Stimulated activated CD8-positive, alpha-beta memory T cell treated with anti-CD3 and anti-CD28 coated beads, Interleukin-4, amount 100 ng/mL, for 24 hours (primary cell): ENCODE measurements at regions not wholly inside any gene's neighbourhood (a gene's known extent, or its start where the extent isn't known, plus 50 kb on each side); places are given as distances from the start of the nearest gene placed in this dataset.

Source experiments
- DNase-seq: peaks from one replicate; pipeline ENCODE4 v3.0.0-alpha.2; 2020; ENCODE audit warnings: low read depth

DNA sequence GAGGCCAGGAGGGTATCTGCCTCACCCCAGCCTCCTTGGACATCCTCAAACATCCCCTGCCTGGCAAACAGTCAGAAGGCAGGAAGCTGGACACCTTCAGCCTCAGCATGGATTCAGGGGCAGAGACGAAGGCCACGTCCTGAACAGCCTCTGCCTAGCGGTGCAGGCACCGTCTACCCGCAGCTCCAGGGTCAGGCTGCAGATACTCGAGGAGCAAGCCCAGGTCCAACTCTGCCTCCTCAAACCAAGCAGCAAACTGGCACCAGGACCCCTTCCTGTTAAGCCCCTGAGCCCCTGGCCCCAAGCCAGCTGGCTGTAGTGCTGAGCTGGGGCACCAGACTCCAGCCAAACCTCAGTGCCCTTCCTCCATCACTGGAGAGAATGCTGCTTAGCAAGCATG, 494.7 kb downstream of the NPHP4 start:
- DNase-seq, result no peak

GRCh38 chr1:5495596-5496410, 496.4 kb downstream of the NPHP4 start:
- no peak for DNase-seq

GRCh38 chr1:5494518-5494917, 497.7 kb downstream of the NPHP4 start:
- no peak for DNase-seq

- DNase-seq, result no peak
Measured at GRCh38 chr1:5493851-5494311, 498.3 kb downstream of the NPHP4 start.

- no peak for DNase-seq
Measured at GRCh38 chr1:5493275-5493674, 498.9 kb downstream of the NPHP4 start.

- no peak for DNase-seq
Measured at GRCh38 chr1:5492846-5493245, 499.4 kb downstream of the NPHP4 start.

GRCh38 chr1:5491207-5491904, 500.9 kb downstream of the NPHP4 start:
- DNase-seq, result no peak

GRCh38 chr1:5490635-5491034, 501.6 kb downstream of the NPHP4 start:
- DNase-seq, result no peak

DNA sequence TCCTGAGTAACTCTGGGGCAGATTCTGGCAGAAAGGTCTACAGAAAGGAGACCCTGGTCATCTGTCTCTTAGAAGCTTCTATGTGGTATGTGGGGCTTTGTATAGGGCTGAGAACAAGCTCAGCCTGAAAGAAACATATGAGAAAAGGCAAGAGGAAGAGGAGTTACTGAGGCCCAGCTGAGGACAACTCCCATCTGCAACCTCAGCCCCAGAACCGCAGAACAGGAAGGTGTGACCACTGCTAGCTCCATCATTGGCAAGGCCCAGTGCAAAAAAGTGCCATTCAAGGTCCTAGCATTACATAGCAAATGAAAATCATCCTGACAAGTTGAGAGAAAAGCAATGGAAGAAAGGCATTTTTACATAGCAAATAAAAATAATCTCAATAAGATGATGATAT, 503.8 kb downstream of the NPHP4 start:
- no peak for DNase-seq

DNA sequence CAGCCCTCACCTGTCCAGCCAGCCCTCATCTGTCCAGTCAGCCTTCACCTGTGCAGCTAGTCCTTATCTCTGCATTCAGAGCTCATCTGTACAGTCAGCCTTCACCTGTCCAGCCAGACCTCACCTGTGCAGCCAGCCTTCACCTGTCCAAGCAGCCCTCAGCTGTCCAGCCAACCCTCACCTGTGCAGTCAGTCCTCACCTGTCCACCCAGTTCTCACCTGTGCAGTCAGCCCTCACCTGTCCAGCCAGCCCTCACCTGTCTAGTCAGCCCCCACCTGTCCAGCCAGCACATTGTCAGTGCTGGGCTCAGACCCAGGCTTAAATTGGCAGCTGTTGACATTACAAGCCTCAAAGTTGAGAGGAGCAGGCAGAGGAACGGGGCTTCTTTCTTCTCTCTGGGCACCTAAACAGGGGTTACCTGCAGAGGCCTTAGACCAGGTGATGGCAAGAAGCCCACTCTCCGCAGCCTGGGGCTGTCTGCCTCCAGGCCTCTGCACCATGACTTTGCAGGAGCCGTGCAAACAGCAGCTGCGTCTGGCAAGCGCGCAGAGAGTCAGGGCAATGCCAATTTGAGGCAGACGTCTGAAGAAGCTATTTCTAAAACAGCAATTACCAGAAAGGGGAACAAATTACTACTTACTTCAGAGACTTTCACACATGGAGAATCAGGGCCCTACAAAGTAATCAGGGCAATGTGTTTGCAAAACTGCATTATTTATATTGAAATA, 506.1 kb downstream of the NPHP4 start:
- no peak for DNase-seq

DNA sequence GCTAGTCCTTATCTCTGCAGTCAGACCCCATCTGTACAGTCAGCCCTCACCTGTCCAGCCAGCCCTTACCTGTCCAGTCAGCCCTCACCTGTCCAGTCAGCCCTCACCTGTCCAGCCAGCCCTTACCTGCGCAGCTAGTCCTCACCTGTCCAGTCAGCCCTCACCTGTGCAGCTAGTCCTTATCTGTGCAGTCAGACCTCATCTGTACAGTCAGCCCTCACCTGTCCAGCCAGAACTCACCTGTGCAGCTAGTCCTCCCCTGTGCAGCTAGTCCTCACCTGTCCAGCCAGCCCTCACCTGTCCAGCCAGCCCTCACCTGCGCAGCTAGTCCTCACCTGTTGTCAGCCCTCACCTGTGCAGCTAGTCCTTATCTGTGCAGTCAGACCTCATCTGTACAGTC, 506.8 kb downstream of the NPHP4 start:
- DNase-seq, result no peak

DNA sequence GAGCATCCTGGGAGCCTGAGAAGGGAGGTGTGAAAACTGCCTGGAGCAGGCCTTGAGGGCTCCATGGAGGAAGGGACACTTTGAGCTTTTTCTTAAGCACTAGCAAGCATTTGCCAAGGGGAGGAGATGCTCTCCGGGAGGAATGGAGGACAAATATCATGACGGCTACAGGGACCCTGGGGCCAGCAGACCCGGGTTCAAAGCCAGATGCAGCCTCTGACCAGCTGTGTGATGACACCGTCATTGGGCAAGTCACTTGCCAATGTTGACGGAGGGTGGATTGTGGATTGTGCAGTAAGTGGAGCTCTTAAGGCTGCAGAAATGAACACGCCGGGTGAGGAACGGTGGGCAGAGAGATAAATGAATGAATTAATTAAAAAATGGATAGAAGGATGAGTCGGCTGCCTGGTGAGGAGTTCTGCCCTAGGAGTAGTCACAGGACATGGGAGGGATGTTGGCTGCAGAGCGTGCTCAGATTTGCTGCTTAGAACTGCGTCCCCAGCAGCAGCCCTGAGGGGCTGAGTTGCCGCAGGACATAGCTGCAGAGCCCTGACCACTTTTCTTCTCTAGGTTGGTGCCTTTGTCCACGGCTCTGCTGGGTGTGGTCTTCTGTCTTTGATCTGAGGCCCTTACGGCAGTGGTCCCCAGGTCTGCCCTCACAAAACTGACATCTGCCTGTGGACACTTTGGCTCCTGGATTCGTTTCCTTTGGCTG, 507.6 kb downstream of the NPHP4 start:
- no peak for DNase-seq

GRCh38 chr1:5481889-5482288, 510.3 kb downstream of the NPHP4 start:
- DNase-seq, result peak; percentile 11

- no peak for DNase-seq
Measured at GRCh38 chr1:5480906-5481305, 511.3 kb downstream of the NPHP4 start.

GRCh38 chr1:5479876-5480646, 512.2 kb downstream of the NPHP4 start:
- no peak for DNase-seq

- no peak for DNase-seq
Measured at GRCh38 chr1:5478961-5479360, 513.3 kb downstream of the NPHP4 start.

- no peak for DNase-seq
Measured at GRCh38 chr1:5478156-5478695, 514.0 kb downstream of the NPHP4 start.

- DNase-seq, result no peak
Measured at GRCh38 chr1:5477716-5478115, 514.5 kb downstream of the NPHP4 start.

DNA sequence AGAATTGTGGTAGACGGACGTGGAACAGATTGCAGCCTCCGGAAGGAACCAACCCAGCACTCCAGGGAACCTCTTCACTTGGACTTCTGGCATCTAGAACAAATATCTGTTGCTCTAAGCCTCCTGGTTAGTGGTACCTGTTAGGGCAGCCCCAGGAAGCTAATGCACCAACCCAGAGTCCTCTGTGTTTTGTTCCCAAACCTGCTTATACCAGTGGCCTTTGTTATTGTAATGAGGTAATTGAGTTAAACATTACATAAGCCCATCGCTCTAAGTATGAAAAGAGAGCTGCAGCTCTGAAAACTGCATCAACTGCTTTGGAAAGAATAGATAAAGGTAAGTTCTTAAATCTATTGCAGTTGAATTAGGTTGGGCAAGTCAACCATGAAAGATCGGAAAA, 516.7 kb downstream of the NPHP4 start:
- no peak for DNase-seq

GRCh38 chr1:5473268-5473667, 519.0 kb downstream of the NPHP4 start:
- no peak for DNase-seq

DNA sequence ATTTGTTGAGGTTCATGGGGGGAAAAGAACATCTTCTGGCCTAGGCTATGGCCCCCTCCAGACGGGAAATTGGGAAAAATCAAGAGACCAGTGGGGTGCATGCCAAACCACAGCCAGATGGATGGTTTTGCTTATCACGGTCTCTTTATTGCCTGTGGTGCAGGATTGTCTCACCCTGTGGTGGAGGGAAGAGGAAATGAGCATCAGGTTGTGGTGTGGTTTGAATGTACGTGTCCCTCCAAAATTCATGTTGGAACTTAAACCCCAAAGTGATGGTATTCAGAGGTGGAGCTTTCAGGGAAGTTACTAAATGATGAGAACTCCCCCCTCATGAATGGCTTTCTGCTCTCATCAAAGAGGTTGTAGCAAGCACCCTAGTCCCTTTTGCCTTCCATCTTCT, 525.7 kb downstream of the NPHP4 start:
- DNase-seq, result no peak
